GM19324 (cell line): ENCODE measurements at regions not wholly inside any gene's neighbourhood (a gene's known extent, or its start where the extent isn't known, plus 50 kb on each side); places are given as distances from the start of the nearest gene placed in this dataset.
A peak's percentile ranks its signal among the peaks of the same experiment; 100 is the strongest.
"Not testable (repeated sequence)": the region's sequence is repeated elsewhere in the genome, so short reads cannot be mapped to it uniquely, and the experiment has no call there.

Source experiments
- ATAC-seq: cut with Tn5 transposase; IDR thresholded peaks from one replicate; pipeline ENCODE4 v1.9.1; 2021; ENCODE audit warnings: mild to moderate bottlenecking, moderate library complexity; ENCODE audit not compliant: unreplicated experiment, low FRiP score

DNA sequence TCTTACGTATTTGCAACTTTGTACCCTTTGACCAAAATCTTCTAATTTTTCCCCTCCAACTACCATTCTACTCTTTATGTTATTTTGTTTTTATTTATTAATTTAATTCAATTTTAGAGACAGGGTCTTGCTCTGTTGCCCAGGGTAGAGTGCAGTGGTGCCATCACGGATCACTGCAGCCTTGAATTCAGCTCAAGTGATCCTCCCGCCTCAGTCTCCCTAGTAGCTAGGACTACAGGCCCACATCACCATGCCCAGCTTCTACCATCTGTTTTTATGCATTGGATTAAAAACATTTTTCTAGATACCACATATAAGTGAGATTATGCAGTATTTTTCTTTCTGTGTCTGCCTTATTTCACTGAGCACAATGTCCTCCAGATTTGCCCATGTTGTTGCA lies 2912.5 kb downstream of the RPIA start:
- ATAC-seq, result not testable (repeated sequence)

- not testable (repeated sequence) for ATAC-seq
Observed at GRCh38 chr2:91604629-91605028, 2913.2 kb downstream of the RPIA start.

GRCh38 chr2:91623739-91624138 lies 2932.3 kb downstream of the RPIA start:
- ATAC-seq, result not testable (repeated sequence)

- ATAC-seq, result not testable (repeated sequence)
Observed at GRCh38 chr2:91628471-91628870, 2937.0 kb downstream of the RPIA start.

DNA sequence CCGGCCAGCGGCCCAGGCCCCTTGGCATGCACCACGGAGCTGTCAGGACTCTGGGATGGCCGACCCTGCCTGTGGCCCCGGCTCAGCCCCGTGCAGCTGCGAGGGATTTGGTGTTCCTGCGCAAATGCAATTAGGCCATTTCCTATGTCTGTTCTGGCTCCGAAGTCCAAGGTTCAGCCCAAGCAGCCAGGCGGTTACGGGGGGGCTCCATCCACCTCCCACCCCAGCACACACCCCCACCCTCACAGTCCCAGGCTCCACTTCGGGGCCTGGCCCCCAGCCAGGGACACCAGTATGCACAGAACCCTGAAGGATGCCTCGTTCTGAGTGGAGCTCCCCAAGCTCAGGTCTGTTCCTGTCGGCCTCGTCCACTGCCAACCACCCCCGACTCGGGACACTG lies 2965.7 kb downstream of the RPIA start:
- not testable (repeated sequence) for ATAC-seq

DNA sequence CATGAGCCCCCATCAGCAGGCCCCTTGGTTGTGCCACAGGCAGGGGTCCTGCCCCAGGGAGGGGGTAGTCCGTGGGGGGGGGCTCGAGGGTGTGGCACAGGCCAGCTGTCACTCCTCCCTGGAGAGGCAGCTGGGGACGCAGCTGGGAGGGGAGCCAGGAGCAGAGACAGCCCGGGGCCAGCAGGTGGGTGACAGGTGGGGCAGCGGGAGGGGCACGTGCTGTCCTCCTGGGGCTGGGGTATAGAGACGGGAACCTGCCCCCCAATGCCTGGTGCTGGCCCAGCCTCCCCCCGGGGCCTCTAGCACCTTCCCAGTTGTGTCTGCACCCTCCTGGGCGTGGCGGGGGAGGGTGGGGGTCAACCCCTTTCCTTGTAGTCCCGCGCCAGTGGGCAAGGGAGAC lies 2966.9 kb downstream of the RPIA start:
- ATAC-seq, result not testable (repeated sequence)

GRCh38 chr2:91659189-91659916 lies 2967.9 kb downstream of the RPIA start:
- ATAC-seq, result not testable (repeated sequence)

- peak; percentile 100 for ATAC-seq
Observed at GRCh38 chr2:91659917-91660275, 2968.4 kb downstream of the RPIA start.

- ATAC-seq, result not testable (repeated sequence)
Observed at GRCh38 chr2:91667341-91667740, 2975.9 kb downstream of the RPIA start.

DNA sequence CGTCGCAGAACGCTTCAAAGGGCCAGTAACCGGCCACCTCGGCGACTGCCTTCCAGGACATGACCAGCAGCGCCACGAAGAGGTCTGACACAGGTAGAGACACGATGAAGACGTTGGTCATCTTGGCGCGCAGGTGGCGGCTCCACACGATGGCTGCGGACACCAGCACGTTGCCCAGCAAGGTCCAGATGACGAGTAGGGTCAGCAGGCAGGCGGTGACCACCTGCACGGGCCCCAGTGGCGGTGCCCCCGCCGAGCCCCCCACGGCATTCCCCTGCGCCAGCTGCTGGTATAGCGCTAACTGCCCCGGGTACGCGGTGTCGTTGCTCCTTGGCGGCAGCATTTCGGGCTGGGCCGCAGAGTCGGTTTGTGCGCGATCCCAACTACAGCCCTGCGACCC lies 2994.1 kb downstream of the RPIA start:
- not testable (repeated sequence) for ATAC-seq

DNA sequence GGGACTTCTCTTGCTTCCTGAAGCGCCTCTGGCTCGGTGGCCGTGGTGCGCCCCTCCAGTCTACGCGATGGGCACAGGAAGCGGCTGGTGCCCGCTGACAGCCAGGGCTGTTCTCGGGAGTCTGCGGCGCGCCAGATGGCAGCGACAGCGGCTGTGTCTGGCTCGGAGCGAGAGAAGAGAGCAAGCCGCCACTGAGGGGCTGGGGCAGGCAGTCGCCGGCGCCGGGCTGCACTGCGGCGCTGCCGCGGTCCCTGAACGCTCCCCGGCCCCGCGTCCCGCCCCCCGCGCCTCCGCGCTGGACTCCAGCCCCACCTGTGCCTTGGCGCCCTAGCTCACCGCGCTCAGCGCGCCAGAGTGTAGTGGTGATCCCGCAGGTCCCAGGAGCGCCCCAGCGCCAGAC lies 2994.6 kb downstream of the RPIA start:
- ATAC-seq, result not testable (repeated sequence)
